HG03571 (cell line): ENCODE measurements at regions not wholly inside any gene's neighbourhood (a gene's known extent, or its start where the extent isn't known, plus 50 kb on each side); places are given as distances from the start of the nearest gene placed in this dataset.
"Not testable (repeated sequence)": the region's sequence is repeated elsewhere in the genome, so short reads cannot be mapped to it uniquely, and the experiment has no call there.

ENCODE experiments used
- ATAC-seq: cut with Tn5 transposase; IDR thresholded peaks from one replicate; pipeline ENCODE4 v1.9.1; 2021; ENCODE audit not compliant: unreplicated experiment

DNA sequence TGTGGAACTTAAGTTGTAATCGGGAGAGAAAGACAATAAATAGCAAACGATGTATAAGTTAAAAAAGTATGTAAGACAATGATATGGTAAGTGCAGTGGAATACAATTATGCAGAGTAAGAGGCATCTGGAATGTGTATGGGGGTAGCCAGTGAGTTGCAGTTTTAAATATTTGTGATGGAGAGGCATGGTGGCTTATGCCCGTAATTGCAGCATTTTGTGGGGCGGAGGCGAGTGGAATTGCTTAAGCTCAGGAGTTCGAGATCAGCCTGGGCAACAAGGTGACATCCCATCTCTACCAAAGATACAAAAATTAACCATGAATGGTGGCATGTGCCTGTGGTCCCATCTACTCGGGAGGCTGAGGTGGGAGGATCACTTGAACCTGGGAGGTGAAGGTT, 52.5 kb upstream of the WDFY3 start:
- no peak for ATAC-seq

DNA sequence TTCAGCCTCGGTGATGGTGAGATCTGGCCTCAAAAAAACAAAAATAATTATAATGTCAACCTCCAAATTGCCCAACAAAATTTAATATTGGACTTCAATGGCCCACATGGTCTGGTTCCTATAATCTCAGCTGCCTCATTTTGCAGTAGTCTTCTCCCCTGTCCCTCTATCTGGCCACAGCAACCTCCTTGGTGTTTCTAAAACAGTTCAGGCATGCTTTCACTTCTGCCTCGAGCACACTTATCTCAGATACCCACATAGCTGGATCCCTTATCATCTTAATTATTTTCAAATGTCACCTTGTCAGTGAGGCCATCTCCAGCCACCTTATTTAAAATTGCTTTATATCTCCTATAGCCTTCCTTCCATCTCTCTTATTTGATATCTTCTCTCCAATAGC, 52.9 kb upstream of the WDFY3 start:
- no peak for ATAC-seq

- no peak for ATAC-seq
Observed at GRCh38 chr4:85024671-85025070, 58.2 kb upstream of the WDFY3 start.

- no peak for ATAC-seq
Observed at GRCh38 chr4:85028910-85029309, 62.4 kb upstream of the WDFY3 start.

DNA sequence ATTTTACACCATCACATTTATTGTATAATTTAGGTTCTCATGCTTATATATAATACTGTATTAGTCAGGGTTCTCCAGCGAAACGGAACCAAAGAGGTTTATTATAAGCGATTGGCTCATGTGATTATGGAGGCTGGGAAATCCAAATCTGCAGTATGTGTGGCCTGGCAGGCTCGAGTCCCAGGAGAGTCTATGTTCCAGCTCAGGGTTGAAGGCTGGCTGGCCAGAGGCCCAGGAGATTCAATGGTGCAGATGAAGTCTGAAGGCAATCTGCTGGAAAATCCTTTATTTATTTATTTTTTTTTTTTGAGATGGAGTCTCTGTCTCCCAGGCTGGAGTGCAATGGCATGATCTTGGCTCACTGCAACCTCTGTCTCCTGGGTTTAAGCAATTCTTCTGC, 63.0 kb upstream of the WDFY3 start:
- no peak for ATAC-seq

GRCh38 chr4:85030156-85030555, 63.7 kb upstream of the WDFY3 start:
- ATAC-seq, result no peak

DNA sequence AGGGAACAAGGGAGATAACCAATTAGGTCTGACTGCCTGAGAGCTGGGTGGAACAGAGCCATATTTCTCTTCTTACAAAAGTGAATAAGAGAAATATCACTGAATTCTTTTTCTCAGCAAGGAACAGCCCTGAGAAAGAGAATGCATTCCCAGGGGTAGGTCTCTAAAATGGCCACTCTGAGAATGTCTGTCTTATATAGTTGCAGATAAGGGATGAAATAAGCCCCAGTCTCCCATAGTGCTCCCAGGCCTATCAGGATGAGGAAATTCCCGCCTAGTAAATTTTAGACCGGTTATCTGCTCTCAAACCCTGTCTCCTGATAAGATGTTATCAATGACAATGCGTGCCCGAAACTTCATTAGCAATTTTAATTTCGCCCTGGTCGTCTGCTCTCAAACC, 67.3 kb upstream of the WDFY3 start:
- not testable (repeated sequence) for ATAC-seq

- ATAC-seq, result no peak
Observed at GRCh38 chr4:85039526-85039925, 73.0 kb upstream of the WDFY3 start.

DNA sequence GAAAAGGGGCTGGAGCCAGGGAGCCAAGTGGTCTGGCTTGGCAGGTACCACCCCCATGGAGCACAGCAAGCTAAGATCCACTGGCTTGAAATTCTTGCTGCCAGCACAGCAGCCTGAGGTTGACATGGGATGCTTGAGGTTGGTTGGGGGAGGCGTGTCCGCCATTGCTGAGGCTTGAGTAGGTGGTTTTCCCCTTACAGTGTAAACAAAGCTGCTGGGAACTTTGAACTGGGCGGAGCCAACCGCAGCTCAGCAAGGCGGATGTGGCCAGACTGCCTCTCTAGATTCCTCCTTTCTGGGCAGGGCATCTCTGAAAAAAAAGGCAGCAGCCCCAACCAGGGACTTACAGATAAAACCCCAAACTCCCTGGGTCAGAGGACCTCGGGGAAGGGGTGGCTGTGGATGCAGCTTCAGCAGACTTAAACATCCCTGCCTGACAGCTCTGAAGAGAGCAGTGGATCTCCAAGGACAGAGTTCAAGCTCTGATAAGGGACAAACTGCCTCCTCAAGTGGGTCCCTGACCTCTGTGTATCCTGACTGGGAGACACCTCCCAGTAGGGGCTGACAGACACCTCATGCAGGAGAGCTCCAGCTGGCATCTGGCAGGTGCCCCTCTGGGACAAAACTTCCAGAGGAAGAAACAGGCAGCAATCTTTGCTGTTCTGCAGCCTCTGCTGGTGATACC, 77.5 kb upstream of the WDFY3 start:
- not testable (repeated sequence) for ATAC-seq

DNA sequence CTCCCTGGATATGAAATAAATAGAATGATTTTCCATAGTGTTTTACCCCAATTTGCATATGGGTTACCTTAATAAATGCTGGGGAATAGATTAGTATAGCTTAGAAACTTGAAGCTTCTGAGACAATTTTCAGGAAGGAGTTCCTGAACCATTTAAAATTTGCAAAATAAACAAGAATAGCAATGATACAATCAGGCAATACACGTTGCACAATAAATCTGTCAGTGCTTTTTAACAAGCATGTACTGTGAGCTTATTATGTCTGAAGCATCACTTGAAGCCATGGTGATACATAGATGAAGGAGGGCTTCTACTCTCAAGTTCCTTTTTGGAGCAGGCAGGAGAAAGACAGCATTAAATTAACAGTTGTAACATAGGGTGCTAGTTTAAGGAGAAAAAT, 84.2 kb upstream of the WDFY3 start:
- ATAC-seq, result no peak

DNA sequence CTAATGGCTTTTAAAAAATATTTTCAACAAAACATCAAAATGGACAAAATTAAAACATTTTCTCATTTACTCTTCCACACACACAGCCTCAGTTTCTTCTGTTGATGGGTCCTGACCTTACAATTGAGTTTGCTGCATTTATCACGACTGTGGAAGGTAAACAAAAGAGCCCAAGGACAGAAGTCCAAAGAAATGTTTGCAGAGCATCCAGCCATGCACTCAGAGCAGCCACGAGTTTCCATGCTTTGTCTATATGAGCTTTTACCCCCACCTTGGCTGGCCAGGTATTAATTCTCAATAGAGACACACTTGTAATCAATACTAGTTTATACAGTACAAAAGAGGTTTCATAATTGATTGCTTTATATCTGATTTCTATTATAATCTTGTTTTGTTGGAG, 85.0 kb upstream of the WDFY3 start:
- ATAC-seq, result no peak

DNA sequence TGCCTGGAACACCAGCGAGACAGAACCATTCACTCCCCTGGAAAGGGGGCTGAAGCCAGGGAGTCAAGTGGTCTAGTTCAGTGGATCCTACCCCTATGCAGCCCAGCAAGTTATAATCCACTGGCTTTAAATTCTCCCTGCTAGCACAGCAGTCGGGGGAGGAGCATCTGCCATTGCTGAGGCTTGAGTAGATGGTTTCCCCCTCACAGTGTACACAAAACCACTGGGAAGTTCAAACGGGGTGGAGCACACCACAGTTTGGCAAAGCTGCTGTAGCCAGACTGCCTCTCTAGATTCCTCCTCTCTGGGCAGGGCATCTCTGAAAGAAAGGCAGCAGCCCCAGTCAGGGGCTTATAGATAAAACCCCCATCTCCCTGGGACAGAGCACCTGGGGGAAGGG, 88.4 kb upstream of the WDFY3 start:
- not testable (repeated sequence) for ATAC-seq

GRCh38 chr4:85058551-85058950, 92.1 kb upstream of the WDFY3 start:
- ATAC-seq, result no peak

- no peak for ATAC-seq
Observed at GRCh38 chr4:85061974-85062373, 95.5 kb upstream of the WDFY3 start.

- no peak for ATAC-seq
Observed at GRCh38 chr4:85062466-85062865, 96.0 kb upstream of the WDFY3 start.

- no peak for ATAC-seq
Observed at GRCh38 chr4:85067342-85067741, 100.9 kb upstream of the WDFY3 start.

- ATAC-seq, result no peak
Observed at GRCh38 chr4:85078016-85078415, 111.5 kb upstream of the WDFY3 start.

- ATAC-seq, result no peak
Observed at GRCh38 chr4:85081196-85081595, 114.7 kb upstream of the WDFY3 start.

DNA sequence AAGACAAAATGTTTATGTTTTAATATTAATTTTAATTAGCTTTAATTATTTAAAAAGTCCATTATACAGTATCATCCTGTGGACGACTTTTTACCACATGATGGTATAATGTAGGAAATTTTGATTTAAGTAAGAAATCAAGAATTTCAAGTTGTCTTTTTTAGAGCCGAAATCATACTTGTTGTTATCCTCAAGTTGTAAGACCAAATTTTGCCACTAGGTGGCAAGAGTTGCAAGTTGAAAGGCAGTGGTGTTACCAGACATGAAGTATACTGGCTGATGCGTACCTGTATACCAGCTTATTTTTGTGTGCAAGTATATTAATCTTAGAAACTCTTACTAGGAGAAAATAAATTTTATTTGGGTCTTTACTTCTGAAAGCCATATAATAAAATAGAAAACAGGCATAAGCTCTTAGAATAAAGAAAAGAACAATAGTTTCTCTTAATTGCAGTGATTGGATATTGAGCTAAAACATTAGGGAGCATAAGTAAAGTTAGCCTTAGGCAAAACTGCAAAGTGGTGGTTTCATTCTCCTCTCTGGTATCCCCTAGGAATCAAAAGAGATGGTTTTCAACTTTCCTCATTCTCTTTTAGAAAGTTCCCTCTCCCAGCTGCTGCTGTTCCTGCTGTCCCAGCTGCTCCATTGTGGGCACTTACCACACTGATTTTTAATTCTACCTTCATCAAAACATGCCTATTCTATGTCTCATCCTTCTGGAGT, 118.0 kb upstream of the WDFY3 start:
- peak; percentile 82 for ATAC-seq

DNA sequence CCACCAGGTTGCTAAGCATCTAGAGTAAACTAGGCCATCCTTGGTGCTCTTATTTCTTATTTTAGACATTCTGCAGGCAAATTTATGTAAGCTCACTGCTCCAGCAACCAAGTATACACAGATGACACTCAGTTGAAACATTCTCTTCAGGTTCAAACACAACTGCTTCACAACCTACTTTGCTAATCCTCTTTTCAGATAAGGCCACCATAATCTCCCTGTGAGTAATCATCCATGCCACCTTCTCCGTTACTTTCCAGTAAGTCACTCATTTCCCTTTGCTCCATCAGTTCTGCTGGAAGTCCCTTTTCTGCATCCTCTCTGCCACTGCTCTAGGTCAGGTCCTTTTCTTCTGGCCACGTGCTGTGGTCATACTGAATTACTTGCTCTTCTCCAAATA, 120.2 kb upstream of the WDFY3 start:
- no peak for ATAC-seq

- ATAC-seq, result no peak
Observed at GRCh38 chr4:85092536-85092935, 126.0 kb upstream of the WDFY3 start.

GRCh38 chr4:85092943-85093342, 126.5 kb upstream of the WDFY3 start:
- no peak for ATAC-seq

DNA sequence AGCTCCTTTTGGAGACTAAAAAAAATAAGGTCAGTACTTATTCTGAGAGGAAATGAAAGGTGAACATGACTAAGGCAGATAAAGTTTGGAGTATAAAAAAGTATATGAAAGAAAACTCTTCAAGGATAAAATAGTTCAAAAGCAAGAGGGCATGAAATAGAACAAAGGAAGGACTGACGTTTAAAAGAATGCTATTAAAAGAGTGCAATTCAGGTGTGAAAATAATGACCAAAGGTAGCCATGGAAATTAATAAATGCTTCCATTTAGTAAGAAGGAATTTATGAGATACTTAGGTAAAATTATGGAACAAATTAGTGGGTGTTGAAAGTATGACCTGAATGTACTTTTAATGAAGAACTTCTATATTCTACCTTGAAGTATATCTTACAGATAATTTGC, 128.2 kb upstream of the WDFY3 start:
- no peak for ATAC-seq
